H1 (cell line): ENCODE measurements at regions not wholly inside any gene's neighbourhood (a gene's known extent, or its start where the extent isn't known, plus 50 kb on each side); places are given as distances from the start of the nearest gene placed in this dataset.
A peak's percentile ranks its signal among the peaks of the same experiment; 100 is the strongest.

Experiments
- BRCA1 ChIP-seq: IDR thresholded peaks from 2 replicates; pipeline ENCODE4 v1.6.1; 2012; ENCODE audit warnings: low read depth, low read length, improper control_type of control experiment
- CEBPB ChIP-seq: IDR thresholded peaks from 2 replicates; pipeline ENCODE4 v1.6.1; 2012; ENCODE audit warnings: low read depth, low read length
- EGR1 ChIP-seq: IDR thresholded peaks from 2 replicates; pipeline ENCODE4 v1.6.1; 2011; ENCODE audit warnings: low read depth, low read length, borderline replicate concordance
- JUND ChIP-seq: IDR thresholded peaks from 2 replicates; pipeline ENCODE4 v1.6.1; 2011; ENCODE audit warnings: mild to moderate bottlenecking, improper control_type of control experiment, low read length
- KDM4A ChIP-seq: IDR thresholded peaks from one replicate; pipeline ENCODE4 v1.7.1; 2012; ENCODE audit warnings: low read depth, mild to moderate bottlenecking, moderate library complexity, low read length, inconsistent platforms; ENCODE audit not compliant: severe bottlenecking
- RAD21 ChIP-seq, 2 experiments: IDR thresholded peaks in 1 of 2; conservative IDR thresholded peaks in 1 of 2; 2 replicates each; pipeline ENCODE4 v1.6.1; 2011; ENCODE audit warnings: low read depth in 2 of 2, low read length in 2 of 2, improper control_type of control experiment in 1 of 2, inconsistent platforms in 1 of 2, mild to moderate bottlenecking in 1 of 2, moderate library complexity in 1 of 2
- RNF2 ChIP-seq: fragments of 200-900, 300-1000 bp; sonication (generic); IDR thresholded peaks from 2 replicates; pipeline ENCODE4 v1.7.1; 2016; ENCODE audit warnings: borderline replicate concordance, low read depth, mild to moderate bottlenecking, antibody characterized with exemption, low read length; ENCODE audit not compliant: poor library complexity, severe bottlenecking; ENCODE audit errors: missing control alignments
- TF ChIP-seq, protein P1 (sequence below), 3 experiments: IDR thresholded peaks; 1 replicate in 2 of 3; 2 replicates in 1 of 3; pipeline versions ENCODE4 v1.5.1 to v1.6.1; 2011; ENCODE audit warnings: low read length in 3 of 3, mild to moderate bottlenecking in 3 of 3, inconsistent platforms in 2 of 3, low read depth in 1 of 3, moderate library complexity in 1 of 3; ENCODE audit not compliant: insufficient read depth in 1 of 3; ENCODE audit errors: control extremely low read depth in 1 of 3

DNA sequence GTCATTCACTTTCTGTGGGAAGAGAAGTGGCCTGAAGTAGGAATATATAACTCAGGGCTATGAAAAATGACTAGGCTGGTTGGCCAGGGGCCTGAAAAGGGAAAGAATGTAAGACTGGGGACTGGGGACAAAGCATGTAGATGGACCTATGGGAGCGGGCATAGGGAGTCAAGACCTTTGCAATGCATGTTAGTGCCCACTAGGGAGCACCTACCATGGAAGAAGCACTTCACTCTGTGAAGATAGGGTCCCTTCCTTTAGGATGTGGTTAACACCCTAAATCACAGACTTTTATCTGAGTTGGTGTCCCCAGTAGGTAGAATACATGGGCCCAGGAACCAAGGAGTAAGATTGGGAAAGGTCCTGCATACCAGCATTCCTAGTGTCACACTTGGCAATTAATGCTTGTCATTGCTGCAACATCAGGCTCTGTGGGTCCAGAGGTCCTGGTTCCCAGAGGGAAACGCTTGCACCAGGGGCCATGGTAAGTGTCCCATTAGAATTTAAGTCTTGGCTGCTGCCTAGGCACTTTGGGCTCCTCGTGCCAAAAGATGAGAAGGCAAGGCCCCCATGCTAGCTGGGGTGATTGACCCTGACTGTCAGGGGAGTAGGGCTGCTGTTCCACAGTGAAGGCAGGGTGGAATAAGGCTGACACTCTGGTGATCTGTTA lies 79.6 kb downstream of the CRYGS start (continued):
- TF ChIP-seq, protein P1, sequence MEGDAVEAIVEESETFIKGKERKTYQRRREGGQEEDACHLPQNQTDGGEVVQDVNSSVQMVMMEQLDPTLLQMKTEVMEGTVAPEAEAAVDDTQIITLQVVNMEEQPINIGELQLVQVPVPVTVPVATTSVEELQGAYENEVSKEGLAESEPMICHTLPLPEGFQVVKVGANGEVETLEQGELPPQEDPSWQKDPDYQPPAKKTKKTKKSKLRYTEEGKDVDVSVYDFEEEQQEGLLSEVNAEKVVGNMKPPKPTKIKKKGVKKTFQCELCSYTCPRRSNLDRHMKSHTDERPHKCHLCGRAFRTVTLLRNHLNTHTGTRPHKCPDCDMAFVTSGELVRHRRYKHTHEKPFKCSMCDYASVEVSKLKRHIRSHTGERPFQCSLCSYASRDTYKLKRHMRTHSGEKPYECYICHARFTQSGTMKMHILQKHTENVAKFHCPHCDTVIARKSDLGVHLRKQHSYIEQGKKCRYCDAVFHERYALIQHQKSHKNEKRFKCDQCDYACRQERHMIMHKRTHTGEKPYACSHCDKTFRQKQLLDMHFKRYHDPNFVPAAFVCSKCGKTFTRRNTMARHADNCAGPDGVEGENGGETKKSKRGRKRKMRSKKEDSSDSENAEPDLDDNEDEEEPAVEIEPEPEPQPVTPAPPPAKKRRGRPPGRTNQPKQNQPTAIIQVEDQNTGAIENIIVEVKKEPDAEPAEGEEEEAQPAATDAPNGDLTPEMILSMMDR (IDR thresholded peaks at IDR 0.05; ENCODE audit: control extremely low read depth in 1 of 3, insufficient read depth in 1 of 3, low read depth in 1 of 3, low read length in 3 of 3): peak; percentile 38 to 65 (median 44)
- TF ChIP-seq RNF2 (no peak), KDM4A (no peak), JUND (no peak), CEBPB (no peak), RAD21 (IDR thresholded peaks at IDR 0.05 in 1 of 2, conservative IDR thresholded peaks at IDR 0.05 in 1 of 2; ENCODE audit: low read depth in 2 of 2, low read length in 2 of 2) (peak; percentile 23 to 50; a peak in 3 of 4 replicates), EGR1 (no peak), BRCA1 (no peak)
